Endodermal cell (in vitro differentiated cells): ENCODE measurements at regions not wholly inside any gene's neighbourhood (a gene's known extent, or its start where the extent isn't known, plus 50 kb on each side); places are given as distances from the start of the nearest gene placed in this dataset.

ENCODE experiments used
- DNase-seq: peaks from one replicate; pipeline ENCODE4 v3.0.0-alpha.2; 2017
- H3K27ac ChIP-seq: 2 replicates; pipeline ENCODE4 v1.5.1; 2013; ENCODE audit warnings: mild to moderate bottlenecking, low read depth, low read length, moderate library complexity
- H3K27me3 ChIP-seq: 2 replicates; pipeline ENCODE4 v1.6.1; 2013; ENCODE audit warnings: mild to moderate bottlenecking, low read length, moderate library complexity; ENCODE audit not compliant: insufficient read depth, control insufficient read depth, poor library complexity, severe bottlenecking
- H3K36me3 ChIP-seq: 2 replicates; pipeline ENCODE4 v1.7.0; 2013; ENCODE audit warnings: mild to moderate bottlenecking, low read length, moderate library complexity; ENCODE audit not compliant: control insufficient read depth, insufficient read depth
- H3K4me1 ChIP-seq: one replicate; pipeline ENCODE4 v1.7.0; 2013; ENCODE audit warnings: low read length; ENCODE audit not compliant: control insufficient read depth, insufficient read depth
- H3K4me3 ChIP-seq: 2 replicates; pipeline ENCODE4 v1.5.1; 2013; ENCODE audit warnings: mild to moderate bottlenecking, low read length, moderate library complexity
- H3K9ac ChIP-seq: 2 replicates; pipeline ENCODE4 v1.6.1; 2013; ENCODE audit warnings: mild to moderate bottlenecking, low read length, moderate library complexity; ENCODE audit not compliant: poor library complexity, severe bottlenecking; ENCODE audit errors: extremely low read depth
- H3K9me3 ChIP-seq: 2 replicates; pipeline ENCODE4 v1.6.1; 2013; ENCODE audit warnings: mild to moderate bottlenecking, low read length, moderate library complexity; ENCODE audit not compliant: control insufficient read depth
- H3K27ac Mint-ChIP-seq: 2 replicates; pipeline ENCODE4 v1.8.0; 2020; ENCODE audit warnings: mixed read lengths
- H3K27me3 Mint-ChIP-seq: 2 replicates; pipeline ENCODE4 v1.8.0; 2021; ENCODE audit warnings: mild to moderate bottlenecking, mixed read lengths; ENCODE audit not compliant: insufficient read depth
- H3K36me3 Mint-ChIP-seq: 2 replicates; pipeline ENCODE4 v1.8.0; 2020; ENCODE audit warnings: low read depth, mixed read lengths
- H3K4me1 Mint-ChIP-seq: 2 replicates; pipeline ENCODE4 v1.8.0; 2020; ENCODE audit warnings: mixed read lengths
- H3K4me3 Mint-ChIP-seq: 2 replicates; pipeline ENCODE4 v1.8.0; 2020; ENCODE audit warnings: mild to moderate bottlenecking, moderate library complexity, mixed read lengths
- H3K9me3 Mint-ChIP-seq: 2 replicates; pipeline ENCODE4 v1.8.0; 2020; ENCODE audit warnings: mild to moderate bottlenecking, mixed read lengths
- WGBS, 2 experiments: methylation state at CpG; one replicate each; pipeline versions ENCODE4 v1.1.5 to v1.1.7; 2013; ENCODE audit warnings: missing lambda C conversion rate in 2 of 2, mixed read lengths in 1 of 2; ENCODE audit not compliant: insufficient coverage in 1 of 2, insufficient read length in 1 of 2; 5-methylcytosine and 5-hydroxymethylcytosine counted together
- TF ChIP-seq, protein P1 (sequence below): fragments of 200-600 bp; sonication (generic); conservative IDR thresholded peaks from 2 replicates; pipeline ENCODE4 v1.5.0; 2021; ENCODE audit warnings: antibody characterized with exemption, mild to moderate bottlenecking

GRCh38 chr7:35371221-35371620, 117.3 kb upstream of the TBX20 start:
- H3K36me3 ChIP-seq, result no peaks in the 10 kb centered on the region
- DNase-seq, result no peak
- peaks cover 8% of the 10 kb centered on the region for H3K27me3 Mint-ChIP-seq
- no peak overlapping the region for H3K4me3 Mint-ChIP-seq
- H3K27ac ChIP-seq, result no peak overlapping the region
- no peaks in the 10 kb centered on the region for H3K36me3 Mint-ChIP-seq
- TF ChIP-seq, protein P1, sequence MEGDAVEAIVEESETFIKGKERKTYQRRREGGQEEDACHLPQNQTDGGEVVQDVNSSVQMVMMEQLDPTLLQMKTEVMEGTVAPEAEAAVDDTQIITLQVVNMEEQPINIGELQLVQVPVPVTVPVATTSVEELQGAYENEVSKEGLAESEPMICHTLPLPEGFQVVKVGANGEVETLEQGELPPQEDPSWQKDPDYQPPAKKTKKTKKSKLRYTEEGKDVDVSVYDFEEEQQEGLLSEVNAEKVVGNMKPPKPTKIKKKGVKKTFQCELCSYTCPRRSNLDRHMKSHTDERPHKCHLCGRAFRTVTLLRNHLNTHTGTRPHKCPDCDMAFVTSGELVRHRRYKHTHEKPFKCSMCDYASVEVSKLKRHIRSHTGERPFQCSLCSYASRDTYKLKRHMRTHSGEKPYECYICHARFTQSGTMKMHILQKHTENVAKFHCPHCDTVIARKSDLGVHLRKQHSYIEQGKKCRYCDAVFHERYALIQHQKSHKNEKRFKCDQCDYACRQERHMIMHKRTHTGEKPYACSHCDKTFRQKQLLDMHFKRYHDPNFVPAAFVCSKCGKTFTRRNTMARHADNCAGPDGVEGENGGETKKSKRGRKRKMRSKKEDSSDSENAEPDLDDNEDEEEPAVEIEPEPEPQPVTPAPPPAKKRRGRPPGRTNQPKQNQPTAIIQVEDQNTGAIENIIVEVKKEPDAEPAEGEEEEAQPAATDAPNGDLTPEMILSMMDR, result no peak
- no peak overlapping the region for H3K9ac ChIP-seq
- no peaks in the 10 kb centered on the region for H3K27me3 ChIP-seq
- H3K9me3 Mint-ChIP-seq, result peaks cover 16% of the 10 kb centered on the region
- peaks cover 8% of the 10 kb centered on the region for H3K9me3 ChIP-seq
- WGBS, 2 experiments, result 80 to 89% methylated on average over 1 to 2 of the region's 2 CpGs
- peaks cover 16% of the 10 kb centered on the region for H3K4me1 Mint-ChIP-seq
- H3K4me3 ChIP-seq, result no peak overlapping the region
- no peak overlapping the region for H3K27ac Mint-ChIP-seq
- no peaks in the 10 kb centered on the region for H3K4me1 ChIP-seq

DNA sequence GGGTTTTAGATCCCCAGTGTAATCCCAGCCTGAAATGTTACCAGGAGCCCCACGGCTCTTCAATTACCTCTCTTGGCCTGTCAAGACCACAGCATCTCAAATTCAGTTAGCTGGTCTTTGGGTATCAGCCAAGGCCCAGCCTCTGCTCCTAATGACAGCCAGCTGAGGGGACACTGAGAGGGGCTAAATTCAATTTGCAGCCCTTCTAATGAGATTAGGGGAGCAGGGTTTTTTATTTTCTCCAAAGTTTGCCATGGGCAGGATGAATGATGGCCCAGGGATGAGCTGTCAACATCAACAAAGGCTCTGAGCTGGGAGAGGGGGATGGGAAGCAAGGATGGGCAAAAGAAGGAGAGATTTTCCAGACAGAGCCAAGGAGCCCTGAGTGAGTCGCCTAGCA, 116.8 kb upstream of the TBX20 start:
- no peaks in the 10 kb centered on the region for H3K27me3 ChIP-seq
- H3K4me1 ChIP-seq, result no peaks in the 10 kb centered on the region
- H3K27me3 Mint-ChIP-seq, result peaks cover 11% of the 10 kb centered on the region
- peaks cover 16% of the 10 kb centered on the region for H3K4me1 Mint-ChIP-seq
- peaks cover 8% of the 10 kb centered on the region for H3K9me3 ChIP-seq
- H3K36me3 ChIP-seq, result no peaks in the 10 kb centered on the region
- no peak for DNase-seq
- WGBS, 2 experiments, result 83 to 86% methylated on average over 2 of the region's 2 CpGs
- H3K4me3 Mint-ChIP-seq, result no peak overlapping the region
- no peaks in the 10 kb centered on the region for H3K36me3 Mint-ChIP-seq
- H3K4me3 ChIP-seq, result no peak overlapping the region
- H3K9me3 Mint-ChIP-seq, result peaks cover 16% of the 10 kb centered on the region
- no peak overlapping the region for H3K27ac ChIP-seq
- no peak overlapping the region for H3K9ac ChIP-seq
- H3K27ac Mint-ChIP-seq, result no peak overlapping the region
- TF ChIP-seq, protein P1, result no peak

- H3K4me3 Mint-ChIP-seq, result no peak overlapping the region
- Histone ChIP-seq H3K4me3 (no peak overlapping the region), H3K27ac (no peak overlapping the region), H3K4me1 (no peaks in the 10 kb centered on the region), H3K27me3 (no peaks in the 10 kb centered on the region), H3K9ac (no peak overlapping the region), H3K9me3 (no peaks in the 10 kb centered on the region), H3K36me3 (no peaks in the 10 kb centered on the region)
- TF ChIP-seq, protein P1, result peak; percentile 44
- H3K27ac Mint-ChIP-seq, result no peak overlapping the region
- H3K36me3 Mint-ChIP-seq, result no peaks in the 10 kb centered on the region
- H3K27me3 Mint-ChIP-seq, result peaks cover 17% of the 10 kb centered on the region
- peaks cover 19% of the 10 kb centered on the region for H3K4me1 Mint-ChIP-seq
- peaks cover 1% of the 10 kb centered on the region for H3K9me3 Mint-ChIP-seq
- peak; percentile 84 for DNase-seq
- 64 to 68% methylated on average over 5 to 6 of the region's 6 CpGs for WGBS, 2 experiments
These were observed 112.6 kb upstream of the TBX20 start for GRCh38 chr7:35366167-35367155.
